Rectal smooth muscle tissue (tissue), 1 donor: ENCODE measurements at regions not wholly inside any gene's neighbourhood (a gene's known extent, or its start where the extent isn't known, plus 50 kb on each side); places are given as distances from the start of the nearest gene placed in this dataset.
A peak's percentile ranks its signal among the peaks of the same experiment; 100 is the strongest.

ENCODE experiments used
- H3K27ac ChIP-seq: one replicate; pipeline ENCODE4 v1.7.0; 2013; ENCODE audit warnings: low read depth, low read length, inconsistent platforms
- H3K27me3 ChIP-seq: one replicate; pipeline ENCODE4 v1.7.0; 2013; ENCODE audit warnings: low read length; ENCODE audit not compliant: control insufficient read depth, insufficient read depth
- H3K36me3 ChIP-seq: one replicate; pipeline ENCODE4 v1.7.0; 2013; ENCODE audit warnings: low read length; ENCODE audit not compliant: control insufficient read depth, insufficient read depth
- H3K4me1 ChIP-seq: one replicate; pipeline ENCODE4 v1.7.0; 2013; ENCODE audit warnings: low read length; ENCODE audit not compliant: control insufficient read depth, insufficient read depth
- H3K4me3 ChIP-seq: one replicate; pipeline ENCODE4 v1.7.0; 2013; ENCODE audit warnings: low read length
- H3K9ac ChIP-seq: one replicate; pipeline ENCODE4 v1.7.0; 2013; ENCODE audit warnings: low read length

GRCh38 chr9:81119591-81119990, 569.8 kb downstream of the TLE1 start:
- H3K27ac ChIP-seq, result no peak overlapping the region
- no peaks in the 10 kb centered on the region for H3K36me3 ChIP-seq
- H3K9ac ChIP-seq, result no peak overlapping the region
- no peaks in the 10 kb centered on the region for H3K27me3 ChIP-seq
- H3K4me3 ChIP-seq, result no peak overlapping the region
- peaks cover 14% of the 10 kb centered on the region for H3K4me1 ChIP-seq

- peaks cover 14% of the 10 kb centered on the region for H3K4me1 ChIP-seq
- H3K36me3 ChIP-seq, result no peaks in the 10 kb centered on the region
- no peak overlapping the region for H3K9ac ChIP-seq
- no peak overlapping the region for H3K27ac ChIP-seq
- H3K4me3 ChIP-seq, result no peak overlapping the region
- H3K27me3 ChIP-seq, result no peaks in the 10 kb centered on the region
These were observed 570.9 kb downstream of the TLE1 start for GRCh38 chr9:81118416-81118815.

DNA sequence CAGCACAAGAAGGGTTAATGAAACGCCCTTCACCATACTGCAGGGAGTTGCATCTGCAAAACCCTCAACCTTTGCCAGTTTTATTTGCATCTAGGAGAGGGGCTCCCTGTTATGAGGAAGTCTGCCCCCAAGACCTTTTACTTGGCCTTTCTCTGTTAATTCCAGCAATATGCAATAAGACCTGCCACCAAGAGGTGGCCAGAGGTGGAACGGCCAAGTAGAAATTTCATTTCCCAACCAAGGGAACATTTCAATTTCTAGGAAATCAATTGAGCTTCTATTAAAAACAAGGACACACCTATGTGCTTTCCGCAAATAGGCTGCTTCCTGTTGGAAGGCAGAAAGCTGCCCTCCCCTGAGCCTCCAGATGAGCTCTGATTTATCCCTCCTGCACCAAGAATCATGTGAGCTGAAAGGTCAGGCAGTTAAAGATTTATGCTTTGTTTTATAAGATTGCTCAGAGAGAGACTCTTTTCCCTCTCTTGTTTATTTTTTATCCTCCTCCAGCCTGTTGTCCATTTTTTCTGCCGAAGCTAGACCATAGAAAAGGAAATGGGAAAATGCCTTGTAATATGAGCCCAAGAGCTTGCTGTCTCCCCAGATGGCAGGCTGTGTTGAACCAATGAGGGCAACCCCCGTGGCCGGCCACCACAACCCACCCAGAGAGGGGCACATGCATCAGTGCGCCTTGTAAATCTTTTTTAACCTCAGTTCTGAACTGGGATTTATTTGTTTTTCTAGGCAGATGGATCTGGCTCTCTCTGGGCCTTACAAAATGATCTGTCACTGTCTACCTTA, 572.8 kb downstream of the TLE1 start:
- Histone ChIP-seq H3K36me3 (no peaks in the 10 kb centered on the region), H3K9ac (no peak overlapping the region), H3K27me3 (no peaks in the 10 kb centered on the region), H3K4me3 (no peak overlapping the region), H3K4me1 (peaks cover 14% of the 10 kb centered on the region), H3K27ac (peak overlapping the region; percentile 25)

- H3K27me3 ChIP-seq, result no peaks in the 10 kb centered on the region
- H3K27ac ChIP-seq, result no peak overlapping the region
These were observed 575.8 kb downstream of the TLE1 start for GRCh38 chr9:81113453-81114124.

DNA sequence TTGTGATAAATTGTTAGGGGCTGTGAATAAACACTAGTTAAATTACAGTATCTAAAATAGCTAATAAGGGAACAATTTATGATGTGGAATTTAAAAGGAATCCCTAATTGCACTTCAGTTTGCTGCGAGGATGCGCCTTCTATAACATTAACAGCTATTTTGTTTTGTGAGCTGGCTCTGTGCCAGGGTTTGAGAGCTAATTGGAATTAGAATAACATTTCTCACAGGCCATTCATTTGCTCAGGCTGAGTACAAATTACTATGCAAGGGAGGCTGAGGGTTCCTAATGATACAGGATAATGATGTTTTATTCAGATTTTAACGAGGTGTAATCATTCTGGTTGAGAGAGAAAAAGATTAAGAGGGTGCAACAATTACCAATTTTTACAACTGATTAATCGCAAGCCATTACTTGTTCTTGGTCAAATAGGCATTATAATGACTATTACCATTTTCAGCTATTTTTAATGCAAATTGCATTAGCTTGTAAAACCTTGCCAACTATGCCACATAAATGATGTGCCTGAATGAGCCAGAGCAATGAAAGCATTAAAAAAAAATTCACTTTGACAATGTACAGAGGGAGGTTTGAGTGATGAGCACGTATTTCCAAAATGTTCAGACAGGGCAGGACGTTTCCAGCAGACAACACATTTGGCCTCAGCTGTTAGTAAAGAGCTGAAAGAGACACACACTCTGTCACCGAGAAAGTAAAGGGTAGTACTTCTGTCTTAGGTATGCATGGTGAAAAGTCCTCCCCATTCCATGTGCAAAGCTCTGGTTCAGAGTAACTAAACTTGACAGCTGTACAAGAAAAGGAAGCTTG, 576.5 kb downstream of the TLE1 start:
- H3K27me3 ChIP-seq, result no peaks in the 10 kb centered on the region
- H3K4me1 ChIP-seq, result peaks cover 14% of the 10 kb centered on the region
- no peak overlapping the region for H3K9ac ChIP-seq
- no peaks in the 10 kb centered on the region for H3K36me3 ChIP-seq
- no peak overlapping the region for H3K27ac ChIP-seq
- H3K4me3 ChIP-seq, result no peak overlapping the region

More at GRCh38 chr9:81113453-81114124, 575.8 kb downstream of the TLE1 start:
- Histone ChIP-seq H3K36me3 (no peaks in the 10 kb centered on the region), H3K4me1 (peaks cover 14% of the 10 kb centered on the region), H3K9ac (no peak overlapping the region), H3K4me3 (no peak overlapping the region)

DNA sequence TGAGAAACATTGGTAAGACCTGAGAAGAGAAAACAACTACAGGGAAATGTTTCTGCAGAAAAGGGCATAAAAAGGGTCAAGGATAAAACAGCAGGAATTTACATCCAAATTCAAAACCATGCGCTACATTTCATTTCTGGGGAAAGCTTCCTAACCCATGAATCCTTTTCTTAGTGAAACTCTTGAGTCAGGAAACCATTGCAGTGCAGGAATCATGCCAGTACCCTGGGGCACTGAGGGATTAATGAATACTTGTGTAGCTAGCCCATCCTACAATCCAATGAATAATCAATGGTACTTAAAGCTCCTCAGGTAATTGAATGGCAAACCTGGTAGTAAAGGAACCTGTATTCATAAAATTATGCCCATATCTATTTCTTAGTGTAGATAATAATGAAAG, 580.5 kb downstream of the TLE1 start:
- Histone ChIP-seq H3K36me3 (no peaks in the 10 kb centered on the region), H3K27ac (no peak overlapping the region), H3K4me3 (no peak overlapping the region), H3K4me1 (no peaks in the 10 kb centered on the region), H3K27me3 (no peaks in the 10 kb centered on the region), H3K9ac (no peak overlapping the region)

- Histone ChIP-seq H3K27me3 (no peaks in the 10 kb centered on the region), H3K36me3 (no peaks in the 10 kb centered on the region), H3K27ac (no peak overlapping the region), H3K9ac (no peak overlapping the region), H3K4me1 (no peaks in the 10 kb centered on the region), H3K4me3 (no peak overlapping the region)
These were observed 581.0 kb downstream of the TLE1 start for GRCh38 chr9:81108391-81108790.

- Histone ChIP-seq H3K27ac (no peak overlapping the region), H3K27me3 (no peaks in the 10 kb centered on the region), H3K4me3 (no peak overlapping the region), H3K36me3 (no peaks in the 10 kb centered on the region), H3K4me1 (no peaks in the 10 kb centered on the region), H3K9ac (no peak overlapping the region)
These were observed 585.5 kb downstream of the TLE1 start for GRCh38 chr9:81103597-81104471.

DNA sequence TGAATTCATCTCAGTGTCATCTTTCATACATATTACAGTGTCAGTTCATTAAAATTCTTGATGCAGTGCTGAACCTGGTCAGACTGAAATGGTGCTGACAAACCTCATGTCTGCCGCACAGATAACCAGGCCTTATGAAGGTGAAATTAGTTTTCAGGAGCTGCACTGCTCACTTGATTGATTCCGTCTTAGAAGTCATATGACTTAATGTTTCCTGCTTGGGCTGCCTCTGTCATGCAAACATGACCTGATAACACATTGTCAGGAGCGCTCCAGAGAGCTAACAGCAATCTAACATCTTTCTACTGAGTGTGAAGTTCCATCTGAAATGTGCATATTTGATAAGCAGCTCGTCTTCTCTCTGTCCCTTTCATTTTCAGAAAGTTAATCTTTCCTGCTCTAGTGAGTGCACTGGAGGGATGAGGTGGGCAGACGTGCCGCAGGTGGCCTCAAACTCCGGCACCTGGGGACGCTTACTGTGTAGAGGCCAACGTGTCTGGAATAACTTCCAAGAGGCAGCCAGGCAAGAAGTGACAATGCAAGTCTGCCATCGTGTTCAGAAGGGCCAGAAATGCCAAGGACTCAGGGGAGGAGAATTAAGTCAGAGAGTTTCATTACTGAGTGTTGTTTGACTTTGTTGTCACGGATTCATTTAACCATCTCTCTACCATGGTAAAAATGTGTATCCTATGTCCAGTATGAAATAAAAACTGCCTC, 592.1 kb downstream of the TLE1 start:
- Histone ChIP-seq H3K27ac (no peak overlapping the region), H3K36me3 (no peaks in the 10 kb centered on the region), H3K4me3 (no peak overlapping the region), H3K4me1 (no peaks in the 10 kb centered on the region), H3K9ac (no peak overlapping the region), H3K27me3 (no peaks in the 10 kb centered on the region)

- Histone ChIP-seq H3K27ac (no peak overlapping the region), H3K4me1 (no peaks in the 10 kb centered on the region)
These were observed 592.7 kb downstream of the TLE1 start for GRCh38 chr9:81096625-81097024.

DNA sequence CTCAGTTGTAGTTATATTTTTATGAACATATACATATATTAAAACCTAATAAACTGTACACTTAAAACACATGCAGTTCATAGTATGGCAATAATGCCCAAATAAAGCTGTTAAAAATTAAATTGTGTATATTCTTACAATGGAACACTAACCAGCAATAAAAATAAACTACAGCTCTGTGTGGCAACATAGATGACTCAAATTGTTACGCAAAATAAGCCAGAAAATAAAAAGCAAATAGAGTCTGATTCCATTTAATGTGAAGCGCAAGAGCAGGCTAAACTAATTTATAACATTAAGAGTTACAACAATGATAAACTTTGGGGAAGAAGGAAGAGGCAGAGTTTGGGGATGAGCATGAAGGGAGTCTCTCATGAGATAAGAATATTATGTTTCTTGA, 597.3 kb downstream of the TLE1 start:
- Histone ChIP-seq H3K27ac (no peak overlapping the region), H3K27me3 (no peaks in the 10 kb centered on the region), H3K4me3 (no peak overlapping the region), H3K9ac (no peak overlapping the region), H3K36me3 (no peaks in the 10 kb centered on the region), H3K4me1 (no peaks in the 10 kb centered on the region)

More at GRCh38 chr9:81096625-81097024, 592.7 kb downstream of the TLE1 start:
- no peaks in the 10 kb centered on the region for H3K27me3 ChIP-seq
- H3K4me3 ChIP-seq, result no peak overlapping the region
- no peak overlapping the region for H3K9ac ChIP-seq
- no peaks in the 10 kb centered on the region for H3K36me3 ChIP-seq
